Glutamatergic neuron (in vitro differentiated cells): ENCODE measurements at regions not wholly inside any gene's neighbourhood (a gene's known extent, or its start where the extent isn't known, plus 50 kb on each side); places are given as distances from the start of the nearest gene placed in this dataset.

Experiments used
- DNase-seq: peaks from one replicate; pipeline ENCODE4 v3.0.0; 2022
- H3K27ac Mint-ChIP-seq: one replicate; pipeline ENCODE4 v1.8.0; 2020; ENCODE audit warnings: mild to moderate bottlenecking, mixed read lengths, inconsistent platforms; ENCODE audit not compliant: unreplicated experiment
- H3K27me3 Mint-ChIP-seq: one replicate; pipeline ENCODE4 v1.8.0; 2020; ENCODE audit warnings: mild to moderate bottlenecking, moderate library complexity, mixed read lengths, inconsistent platforms; ENCODE audit not compliant: unreplicated experiment
- H3K36me3 Mint-ChIP-seq: one replicate; pipeline ENCODE4 v1.8.0; 2020; ENCODE audit warnings: mild to moderate bottlenecking, mixed read lengths, inconsistent platforms; ENCODE audit not compliant: unreplicated experiment
- H3K4me1 Mint-ChIP-seq: one replicate; pipeline ENCODE4 v1.8.0; 2020; ENCODE audit warnings: mild to moderate bottlenecking, low read depth, mixed read lengths, inconsistent platforms; ENCODE audit not compliant: unreplicated experiment
- H3K4me3 Mint-ChIP-seq: one replicate; pipeline ENCODE4 v1.8.0; 2020; ENCODE audit warnings: mild to moderate bottlenecking, mixed read lengths, inconsistent platforms; ENCODE audit not compliant: unreplicated experiment
- H3K9me3 Mint-ChIP-seq: one replicate; pipeline ENCODE4 v1.8.0; 2020; ENCODE audit warnings: mild to moderate bottlenecking, moderate library complexity, mixed read lengths, inconsistent platforms; ENCODE audit not compliant: unreplicated experiment
- CTCF ChIP-seq: fragments of 200-600 bp; sonication (generic); IDR thresholded peaks from one replicate; pipeline ENCODE4 v1.5.0; 2021; ENCODE audit not compliant: partially characterized antibody, unreplicated experiment

GRCh38 chr6:84349542-84349941 lies 122.1 kb upstream of the CEP162 start:
- Mint-ChIP-seq H3K4me3 (no peak overlapping the region), H3K27me3 (peaks cover 2% of the 10 kb centered on the region), H3K36me3 (no peaks in the 10 kb centered on the region), H3K9me3 (no peaks in the 10 kb centered on the region), H3K4me1 (peaks cover 6% of the 10 kb centered on the region), H3K27ac (no peak overlapping the region)
- TF ChIP-seq CTCF: no peak
- DNase-seq: no peak

GRCh38 chr6:84348801-84349200 lies 121.4 kb upstream of the CEP162 start:
- H3K27me3 Mint-ChIP-seq: peaks cover 2% of the 10 kb centered on the region
- DNase-seq: no peak
- no peaks in the 10 kb centered on the region for H3K9me3 Mint-ChIP-seq
- no peak for TF ChIP-seq CTCF
- no peaks in the 10 kb centered on the region for H3K36me3 Mint-ChIP-seq
- no peak overlapping the region for H3K27ac Mint-ChIP-seq
- peaks cover 8% of the 10 kb centered on the region for H3K4me1 Mint-ChIP-seq
- no peak overlapping the region for H3K4me3 Mint-ChIP-seq

- Mint-ChIP-seq H3K9me3 (no peaks in the 10 kb centered on the region), H3K4me3 (no peak overlapping the region), H3K36me3 (no peaks in the 10 kb centered on the region), H3K27me3 (peaks cover 2% of the 10 kb centered on the region), H3K4me1 (peaks cover 8% of the 10 kb centered on the region), H3K27ac (no peak overlapping the region)
- no peak for TF ChIP-seq CTCF
- no peak for DNase-seq
Measured at GRCh38 chr6:84346372-84346771, 118.9 kb upstream of the CEP162 start.

- Mint-ChIP-seq H3K4me3 (no peak overlapping the region), H3K9me3 (no peaks in the 10 kb centered on the region), H3K27me3 (peaks cover 2% of the 10 kb centered on the region), H3K27ac (no peak overlapping the region), H3K36me3 (no peaks in the 10 kb centered on the region), H3K4me1 (peaks cover 2% of the 10 kb centered on the region)
- no peak for DNase-seq
- no peak for TF ChIP-seq CTCF
Measured at GRCh38 chr6:84344005-84344404, 116.6 kb upstream of the CEP162 start.

- Mint-ChIP-seq H3K27me3 (no peaks in the 10 kb centered on the region), H3K27ac (no peak overlapping the region), H3K4me1 (peaks cover 2% of the 10 kb centered on the region), H3K9me3 (peaks cover 2% of the 10 kb centered on the region), H3K36me3 (peaks cover 6% of the 10 kb centered on the region), H3K4me3 (no peak overlapping the region)
- no peak for TF ChIP-seq CTCF
- no peak for DNase-seq
Measured at GRCh38 chr6:84340422-84340821, 113.0 kb upstream of the CEP162 start.
